Esophagus muscularis mucosa (tissue), 4 donors: ENCODE measurements at regions not wholly inside any gene's neighbourhood (a gene's known extent, or its start where the extent isn't known, plus 50 kb on each side); places are given as distances from the start of the nearest gene placed in this dataset.

ENCODE experiments used
- EP300 ChIP-seq: sonication (generic); formaldehyde crosslinking; IDR thresholded peaks from one replicate; pipeline ENCODE4 v1.6.1; 2017; ENCODE audit warnings: antibody characterized with exemption
- POLR2A ChIP-seq: fragments of 450-650 bp; IDR thresholded peaks from one replicate; pipeline ENCODE4 v1.6.1; 2017; ENCODE audit warnings: antibody characterized with exemption, moderate library complexity, mild to moderate bottlenecking, low read depth
- POLR2AphosphoS5 ChIP-seq, 2 donors: sonication (generic); formaldehyde crosslinking; IDR thresholded peaks; one replicate each; pipeline ENCODE4 v1.6.1; 2017; ENCODE audit warnings: antibody characterized with exemption in 2 of 2
- TF ChIP-seq, protein P1 (sequence below), 3 experiments: fragments of 200-600 bp in 2 of 3; fragments of 450-650 bp in 1 of 3; sonication (generic) in 2 of 3; IDR thresholded peaks; one replicate each; pipeline ENCODE4 v1.5.1; 2017 to 2019; ENCODE audit warnings: antibody characterized with exemption in 3 of 3, mild to moderate bottlenecking in 2 of 3, moderate library complexity in 1 of 3

DNA sequence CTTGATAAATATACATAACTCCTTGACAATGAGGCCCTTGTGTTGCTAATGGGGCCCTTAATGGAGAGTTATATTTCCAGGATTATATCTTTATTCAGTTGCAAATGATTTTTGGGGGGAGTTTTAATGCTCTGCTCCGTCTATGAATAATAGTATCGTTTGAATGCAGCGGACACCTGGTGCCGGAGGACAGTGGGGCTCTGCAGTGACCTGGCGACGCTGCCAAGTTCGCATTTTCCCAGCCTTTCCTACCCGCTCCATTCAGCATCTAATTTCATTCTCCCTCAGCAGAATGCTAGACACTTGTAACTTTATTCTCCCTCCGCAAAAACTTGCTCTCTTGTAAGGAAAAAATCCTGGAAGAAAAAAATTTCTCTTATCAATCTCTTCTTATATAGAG, 257.6 kb upstream of the SALL3 start:
- TF ChIP-seq POLR2AphosphoS5 (IDR thresholded peaks at IDR 0.05) (no peak), EP300 (no peak), POLR2A (no peak)
- TF ChIP-seq, protein P1, sequence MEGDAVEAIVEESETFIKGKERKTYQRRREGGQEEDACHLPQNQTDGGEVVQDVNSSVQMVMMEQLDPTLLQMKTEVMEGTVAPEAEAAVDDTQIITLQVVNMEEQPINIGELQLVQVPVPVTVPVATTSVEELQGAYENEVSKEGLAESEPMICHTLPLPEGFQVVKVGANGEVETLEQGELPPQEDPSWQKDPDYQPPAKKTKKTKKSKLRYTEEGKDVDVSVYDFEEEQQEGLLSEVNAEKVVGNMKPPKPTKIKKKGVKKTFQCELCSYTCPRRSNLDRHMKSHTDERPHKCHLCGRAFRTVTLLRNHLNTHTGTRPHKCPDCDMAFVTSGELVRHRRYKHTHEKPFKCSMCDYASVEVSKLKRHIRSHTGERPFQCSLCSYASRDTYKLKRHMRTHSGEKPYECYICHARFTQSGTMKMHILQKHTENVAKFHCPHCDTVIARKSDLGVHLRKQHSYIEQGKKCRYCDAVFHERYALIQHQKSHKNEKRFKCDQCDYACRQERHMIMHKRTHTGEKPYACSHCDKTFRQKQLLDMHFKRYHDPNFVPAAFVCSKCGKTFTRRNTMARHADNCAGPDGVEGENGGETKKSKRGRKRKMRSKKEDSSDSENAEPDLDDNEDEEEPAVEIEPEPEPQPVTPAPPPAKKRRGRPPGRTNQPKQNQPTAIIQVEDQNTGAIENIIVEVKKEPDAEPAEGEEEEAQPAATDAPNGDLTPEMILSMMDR (IDR thresholded peaks at IDR 0.05), result no peak
